IMR-90 (cell line): ENCODE measurements at regions not wholly inside any gene's neighbourhood (a gene's known extent, or its start where the extent isn't known, plus 50 kb on each side); places are given as distances from the start of the nearest gene placed in this dataset.

Source experiments
- ATAC-seq: fragments of 200-7000 bp; cut with Tn5 transposase; 2 replicates; pipeline ENCODE4 v1.9.1; 2020; ENCODE audit warnings: low read depth, mild to moderate bottlenecking, moderate library complexity
- BruUV-seq: library from RNA; stranded (reverse); fragments of 400-500 nt; replicated peaks from 2 replicates; lab custom pipeline; 2021; lab: Mats Ljungman, UMichigan
- CTCF ChIA-PET: fragments of 300-600 bp; formaldehyde crosslinking; extraction: SDS; loops from one replicate; lab custom pipeline; 2021; ENCODE audit warnings: antibody characterized with exemption; lab: Yijun Ruan, JAX
- POLR2A ChIA-PET: fragments of 300-600 bp; sonication (Branson Sonifier 250); formaldehyde crosslinking; loops from one replicate; lab custom pipeline; 2022; ENCODE audit warnings: antibody characterized with exemption; ENCODE audit not compliant: unreplicated experiment; lab: Charles Lee
- DNase-seq: peaks from one replicate; pipeline ENCODE4 v3.0.0; 2013
- H2AFZ ChIP-seq: replicated peaks from 2 replicates; pipeline ENCODE3; 2013; ENCODE audit warnings: low read length, mild to moderate bottlenecking; ENCODE audit not compliant: poor library complexity
- H2AK5ac ChIP-seq: 2 replicates; pipeline ENCODE4 v1.6.1; 2013; ENCODE audit warnings: low read depth, low read length, inconsistent platforms
- H2AK9ac ChIP-seq: replicated peaks from 2 replicates; pipeline ENCODE3; 2013; ENCODE audit warnings: mild to moderate bottlenecking, low read depth, low read length, moderate library complexity; ENCODE audit not compliant: poor library complexity
- H2BK120ac ChIP-seq: 2 replicates; pipeline ENCODE4 v1.6.1; 2013; ENCODE audit warnings: low read depth, low read length, inconsistent platforms
- H2BK15ac ChIP-seq: 3 replicates; pipeline ENCODE4 v1.6.1; 2013; ENCODE audit warnings: low read depth, low read length, inconsistent platforms
- H2BK20ac ChIP-seq: 2 replicates; pipeline ENCODE4 v1.6.1; 2013; ENCODE audit warnings: low read depth, mild to moderate bottlenecking, inconsistent platforms, low read length, moderate library complexity
- H2BK5ac ChIP-seq: 2 replicates; pipeline ENCODE4 v1.6.1; 2013; ENCODE audit warnings: mild to moderate bottlenecking, low read depth, low read length, inconsistent platforms; ENCODE audit not compliant: poor library complexity, severe bottlenecking
- H3K14ac ChIP-seq: replicated peaks from 2 replicates; pipeline ENCODE4 v1.6.1; 2013; ENCODE audit warnings: low read depth, low read length, inconsistent platforms
- H3K18ac ChIP-seq: 2 replicates; pipeline ENCODE4 v1.6.1; 2013; ENCODE audit warnings: low read depth, low read length, control low read depth
- H3K23ac ChIP-seq: 2 replicates; pipeline ENCODE4 v1.6.1; 2013; ENCODE audit warnings: low read depth, low read length, inconsistent platforms
- H3K27ac ChIP-seq: 2 replicates; pipeline ENCODE4 v1.5.1; 2013; ENCODE audit warnings: mild to moderate bottlenecking, control low read depth, low read length; ENCODE audit not compliant: insufficient read depth
- H3K27me3 ChIP-seq: 2 replicates; pipeline ENCODE4 v1.6.1; 2013; ENCODE audit warnings: low read length; ENCODE audit not compliant: control insufficient read depth, insufficient read depth
- H3K36me3 ChIP-seq: 2 replicates; pipeline ENCODE4 v1.6.1; 2013; ENCODE audit warnings: low read length, mixed read lengths; ENCODE audit not compliant: control insufficient read depth, insufficient read depth
- H3K4ac ChIP-seq: 2 replicates; pipeline ENCODE4 v1.6.1; 2013; ENCODE audit warnings: low read depth, low read length, inconsistent platforms
- H3K4me1 ChIP-seq: 2 replicates; pipeline ENCODE4 v1.6.1; 2013; ENCODE audit warnings: low read length, mixed read lengths; ENCODE audit not compliant: control insufficient read depth, insufficient read depth
- H3K4me2 ChIP-seq: 2 replicates; pipeline ENCODE4 v1.6.1; 2013; ENCODE audit warnings: low read depth, mild to moderate bottlenecking, control low read depth, low read length, moderate library complexity
- H3K4me3 ChIP-seq: 2 replicates; pipeline ENCODE4 v1.5.1; 2013; ENCODE audit warnings: low read depth, mild to moderate bottlenecking, control low read depth, low read length, moderate library complexity; ENCODE audit not compliant: insufficient read depth
- H3K56ac ChIP-seq: 2 replicates; pipeline ENCODE4 v1.6.1; 2013; ENCODE audit warnings: low read length, inconsistent platforms; ENCODE audit not compliant: insufficient read depth; ENCODE audit errors: extremely low read depth
- H3K79me1 ChIP-seq, 2 experiments: 2 replicates each; pipeline ENCODE4 v1.6.1; 2013; ENCODE audit warnings: low read length in 2 of 2, inconsistent platforms in 1 of 2, low read depth in 1 of 2
- H3K9ac ChIP-seq: 2 replicates; pipeline ENCODE4 v1.6.1; 2013; ENCODE audit warnings: low read depth, low read length, control low read depth
- H3K9me1 ChIP-seq: 2 replicates; pipeline ENCODE4 v1.6.1; 2013; ENCODE audit warnings: low read length, inconsistent platforms; ENCODE audit not compliant: insufficient read depth
- H3K9me3 ChIP-seq: 2 replicates; pipeline ENCODE4 v1.6.1; 2013; ENCODE audit warnings: low read length; ENCODE audit not compliant: control insufficient read depth, insufficient read depth
- H4K20me1 ChIP-seq: 2 replicates; pipeline ENCODE4 v1.6.1; 2013; ENCODE audit warnings: low read length, inconsistent platforms; ENCODE audit not compliant: insufficient read depth
- H4K5ac ChIP-seq: 2 replicates; pipeline ENCODE4 v1.6.1; 2013; ENCODE audit warnings: mild to moderate bottlenecking, low read depth, low read length, control low read depth
- H4K8ac ChIP-seq, 2 experiments: 2 replicates each; pipeline ENCODE4 v1.6.1; 2013; ENCODE audit warnings: low read depth in 2 of 2, low read length in 2 of 2, control low read depth in 1 of 2, inconsistent platforms in 1 of 2
- H4K91ac ChIP-seq: 2 replicates; pipeline ENCODE4 v1.6.1; 2013; ENCODE audit warnings: low read depth, low read length, inconsistent platforms; ENCODE audit not compliant: insufficient read depth
- FOS ChIP-seq: fragments of 150-350 bp; IDR thresholded peaks from 2 replicates; pipeline ENCODE4 v1.6.1; 2016; ENCODE audit warnings: low read depth, low read length
- WGBS, 2 experiments: methylation state at CpG; one replicate each; pipeline versions ENCODE4 v1.1.5 to v1.1.7; 2013; ENCODE audit warnings: missing lambda C conversion rate in 2 of 2; ENCODE audit not compliant: insufficient read length in 1 of 2; ENCODE audit errors: extremely low coverage in 2 of 2; 5-methylcytosine and 5-hydroxymethylcytosine counted together
- dilution Hi-C: fragments of 300-500 bp; cut with HindIII; formaldehyde crosslinking; loops from one replicate; pipeline ENCODE4 v1.14.3; 2018; ENCODE audit warnings: low sequenced_read_pairs; ENCODE audit not compliant: unreplicated experiment
- in situ Hi-C: fragments of 300-500 bp; cut with MboI; formaldehyde crosslinking; loops from 3 replicates; pipeline ENCODE4 v1.14.3; 2019; ENCODE audit warnings: low sequenced_read_pairs, inconsistent platforms, mixed read lengths
- intact Hi-C: fragments of 100-400 bp; cut with micrococcal nuclease; formaldehyde crosslinking; loops from 2 replicates; pipeline ENCODE4 v1.10.0; 2022

DNA sequence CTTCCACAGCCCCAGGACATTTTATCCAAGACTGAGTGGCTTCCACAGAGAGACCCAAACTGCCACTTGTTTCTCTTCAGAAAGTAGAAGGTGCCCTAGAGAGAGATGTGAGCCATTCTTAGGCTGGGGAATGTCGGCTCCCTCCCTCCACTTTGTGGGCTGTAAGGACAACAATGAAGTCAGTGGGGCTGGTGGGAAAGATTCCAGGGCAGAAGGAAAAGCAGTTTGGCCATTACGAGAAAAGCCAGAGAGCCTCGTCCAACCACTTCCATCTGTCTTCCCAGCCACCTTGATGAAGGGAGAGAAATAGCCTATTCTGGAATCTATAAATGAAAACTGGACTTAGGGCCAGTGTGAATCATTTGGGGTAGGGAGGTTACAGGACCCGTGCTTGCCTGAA lies 382.5 kb downstream of the NXPE2 start:
- no peaks in the 10 kb centered on the region for H3K36me3 ChIP-seq
- H3K4me2 ChIP-seq, result no peak overlapping the region
- H2AK5ac ChIP-seq, result no peak overlapping the region
- no peak overlapping the region for H3K9ac ChIP-seq
- H4K91ac ChIP-seq, result no peak overlapping the region
- H4K5ac ChIP-seq, result no peak overlapping the region
- H2BK15ac ChIP-seq, result no peak overlapping the region
- no peak overlapping the region for H3K14ac ChIP-seq
- H3K9me1 ChIP-seq, result no peaks in the 10 kb centered on the region
- peaks cover 2% of the 10 kb centered on the region for H3K9me3 ChIP-seq
- TF ChIP-seq FOS, result no peak
- intact Hi-C loops (no loop called here), dilution Hi-C loops (no loop called here), in situ Hi-C loops (no loop called here)
- H2BK5ac ChIP-seq, result no peak overlapping the region
- no CpG with 5 or more reads among the region's 4 CpGs for WGBS, 2 experiments
- H3K4ac ChIP-seq, result no peak overlapping the region
- no peak overlapping the region for H2AFZ ChIP-seq
- no peak overlapping the region for H3K4me3 ChIP-seq
- H2BK120ac ChIP-seq, result no peak overlapping the region
- H3K18ac ChIP-seq, result no peak overlapping the region
- ATAC-seq (no peak), DNase-seq (no peak)
- no peak overlapping the region for H3K56ac ChIP-seq
- no peak overlapping the region for H2AK9ac ChIP-seq
- CTCF ChIA-PET, result no interaction called here
- H4K20me1 ChIP-seq, result no peaks in the 10 kb centered on the region
- H3K79me1 ChIP-seq, result no peaks in the 10 kb centered on the region
- H3K27me3 ChIP-seq, result no peaks in the 10 kb centered on the region
- H4K8ac ChIP-seq, result no peak overlapping the region
- no peak overlapping the region for H3K23ac ChIP-seq
- no peaks in the 10 kb centered on the region for H3K4me1 ChIP-seq
- H2BK20ac ChIP-seq, result no peak overlapping the region
- POLR2A ChIA-PET, result no interaction called here
- no TSS peak for BruUV-seq
- no peak overlapping the region for H3K27ac ChIP-seq
